ENCODE measurements at regions not wholly inside any gene's neighbourhood (a gene's known extent, or its start where the extent isn't known, plus 50 kb on each side); places are given as distances from the start of the nearest gene placed in this dataset.

DNA sequence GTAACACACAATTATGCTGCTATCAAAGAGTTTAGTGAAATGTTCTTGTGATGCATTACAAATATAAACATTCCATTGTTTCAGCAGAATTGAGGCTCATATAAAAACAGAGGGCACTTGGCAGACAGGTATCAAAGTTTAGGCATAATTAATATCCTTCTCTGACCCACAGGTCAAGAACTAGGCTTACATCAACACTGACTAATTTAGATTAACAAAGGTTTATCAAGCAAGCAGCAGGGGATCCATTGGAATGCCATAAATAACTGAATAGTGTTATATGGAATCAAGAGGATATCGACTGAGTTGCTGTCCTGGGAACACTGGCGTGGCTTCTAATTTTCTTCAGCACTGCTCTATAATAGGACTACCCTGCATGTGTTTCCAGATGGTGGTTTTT, 414.5 kb upstream of the ARRDC3 start:
- TF ChIP-seq POLR2A (IDR thresholded peaks at IDR 0.05), result no peak
- TF ChIP-seq, protein P1, sequence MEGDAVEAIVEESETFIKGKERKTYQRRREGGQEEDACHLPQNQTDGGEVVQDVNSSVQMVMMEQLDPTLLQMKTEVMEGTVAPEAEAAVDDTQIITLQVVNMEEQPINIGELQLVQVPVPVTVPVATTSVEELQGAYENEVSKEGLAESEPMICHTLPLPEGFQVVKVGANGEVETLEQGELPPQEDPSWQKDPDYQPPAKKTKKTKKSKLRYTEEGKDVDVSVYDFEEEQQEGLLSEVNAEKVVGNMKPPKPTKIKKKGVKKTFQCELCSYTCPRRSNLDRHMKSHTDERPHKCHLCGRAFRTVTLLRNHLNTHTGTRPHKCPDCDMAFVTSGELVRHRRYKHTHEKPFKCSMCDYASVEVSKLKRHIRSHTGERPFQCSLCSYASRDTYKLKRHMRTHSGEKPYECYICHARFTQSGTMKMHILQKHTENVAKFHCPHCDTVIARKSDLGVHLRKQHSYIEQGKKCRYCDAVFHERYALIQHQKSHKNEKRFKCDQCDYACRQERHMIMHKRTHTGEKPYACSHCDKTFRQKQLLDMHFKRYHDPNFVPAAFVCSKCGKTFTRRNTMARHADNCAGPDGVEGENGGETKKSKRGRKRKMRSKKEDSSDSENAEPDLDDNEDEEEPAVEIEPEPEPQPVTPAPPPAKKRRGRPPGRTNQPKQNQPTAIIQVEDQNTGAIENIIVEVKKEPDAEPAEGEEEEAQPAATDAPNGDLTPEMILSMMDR (IDR thresholded peaks at IDR 0.05 in 4 of 5, conservative IDR thresholded peaks at IDR 0.05 in 1 of 5), result no peak
- intact Hi-C loops (cut with DNase I; ENCODE audit: low total_unique reads), result no loop called here
- Histone ChIP-seq H3K36me3 (no peaks in the 10 kb centered on the region), H3K9me3 (no peaks in the 10 kb centered on the region), H3K27ac (no peak overlapping the region), H3K27me3 (no peaks in the 10 kb centered on the region), H3K4me1 (no peaks in the 10 kb centered on the region), H3K4me3 (no peak overlapping the region)
- in situ Hi-C loops (cut with MboI; ENCODE audit: low sequenced_read_pairs in 4 of 4), result no loop called here
- DNase-seq (no peak), ATAC-seq (no peak)

DNA sequence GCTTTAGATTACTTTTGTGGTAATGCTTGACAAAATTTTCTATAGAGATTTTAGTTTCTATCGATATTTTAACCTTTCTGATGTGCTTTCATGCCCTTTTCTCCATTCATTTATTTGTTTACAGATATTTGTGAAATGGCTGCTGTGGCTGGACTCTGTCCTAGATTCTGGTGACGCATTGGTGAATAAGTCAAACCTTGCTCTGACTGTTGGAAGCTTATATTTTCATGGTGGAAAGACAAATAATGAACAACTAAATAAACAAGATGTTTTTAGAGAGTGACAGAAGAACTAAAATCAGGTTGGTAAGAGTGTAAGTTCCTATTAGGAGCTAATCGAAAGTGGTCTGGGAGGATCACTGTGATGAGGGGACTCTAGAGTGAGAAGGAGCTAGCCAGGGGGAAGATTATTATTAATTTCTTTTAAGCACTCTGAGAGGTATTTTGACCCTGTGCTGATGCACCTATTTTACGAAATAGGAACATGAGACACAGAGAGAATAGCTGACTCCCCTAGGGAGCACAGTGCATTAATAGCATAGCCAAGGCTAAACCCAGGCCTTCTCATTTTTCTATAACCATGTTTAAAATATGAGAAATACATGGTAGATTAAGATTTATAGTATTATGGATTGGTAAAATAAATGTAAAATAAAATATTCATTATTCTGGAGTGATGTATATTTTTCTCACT, 411.9 kb upstream of the ARRDC3 start:
- H3K9me3 ChIP-seq, result no peaks in the 10 kb centered on the region
- H3K27me3 ChIP-seq, result no peaks in the 10 kb centered on the region
- H3K4me1 ChIP-seq, result no peaks in the 10 kb centered on the region
- intact Hi-C loops (cut with DNase I; ENCODE audit: low total_unique reads) (no loop called here), in situ Hi-C loops (cut with MboI; ENCODE audit: low sequenced_read_pairs in 4 of 4) (no loop called here)
- TF ChIP-seq, protein P1 (IDR thresholded peaks at IDR 0.05 in 4 of 5, conservative IDR thresholded peaks at IDR 0.05 in 1 of 5), result no peak
- no peak for TF ChIP-seq POLR2A (IDR thresholded peaks at IDR 0.05)
- H3K27ac ChIP-seq, result no peak overlapping the region
- ATAC-seq (no peak), DNase-seq (no peak)
- no peak overlapping the region for H3K4me3 ChIP-seq
- H3K36me3 ChIP-seq, result no peaks in the 10 kb centered on the region

DNA sequence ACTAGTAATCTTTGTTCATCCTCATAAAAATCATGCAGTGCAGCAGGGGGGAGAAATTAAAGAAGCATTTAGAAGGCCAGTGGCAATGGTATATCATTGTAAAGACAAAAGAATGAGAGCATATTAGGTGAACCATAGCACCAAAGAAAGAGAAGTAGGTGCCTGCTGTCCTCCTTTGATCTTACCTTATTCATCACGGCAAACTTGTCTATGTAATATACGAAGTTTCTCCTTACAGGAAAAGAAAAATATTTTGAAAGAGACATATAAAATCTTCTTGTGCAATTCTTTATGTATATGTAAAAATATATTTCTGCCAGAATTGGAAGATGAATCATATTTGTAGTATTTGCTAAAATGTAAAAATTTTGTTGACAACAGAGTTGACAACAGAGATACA, 411.3 kb upstream of the ARRDC3 start:
- intact Hi-C loops (cut with DNase I; ENCODE audit: low total_unique reads), result no loop called here
- no peaks in the 10 kb centered on the region for H3K9me3 ChIP-seq
- H3K4me3 ChIP-seq, result no peak overlapping the region
- in situ Hi-C loops (cut with MboI; ENCODE audit: low sequenced_read_pairs in 4 of 4), result no loop called here
- no peaks in the 10 kb centered on the region for H3K36me3 ChIP-seq
- H3K27me3 ChIP-seq, result no peaks in the 10 kb centered on the region
- ATAC-seq, result no peak
- H3K4me1 ChIP-seq, result no peaks in the 10 kb centered on the region
- no peak for TF ChIP-seq POLR2A (IDR thresholded peaks at IDR 0.05)
- TF ChIP-seq, protein P1 (IDR thresholded peaks at IDR 0.05 in 4 of 5, conservative IDR thresholded peaks at IDR 0.05 in 1 of 5), result no peak
- no peak overlapping the region for H3K27ac ChIP-seq
- no peak for DNase-seq

DNA sequence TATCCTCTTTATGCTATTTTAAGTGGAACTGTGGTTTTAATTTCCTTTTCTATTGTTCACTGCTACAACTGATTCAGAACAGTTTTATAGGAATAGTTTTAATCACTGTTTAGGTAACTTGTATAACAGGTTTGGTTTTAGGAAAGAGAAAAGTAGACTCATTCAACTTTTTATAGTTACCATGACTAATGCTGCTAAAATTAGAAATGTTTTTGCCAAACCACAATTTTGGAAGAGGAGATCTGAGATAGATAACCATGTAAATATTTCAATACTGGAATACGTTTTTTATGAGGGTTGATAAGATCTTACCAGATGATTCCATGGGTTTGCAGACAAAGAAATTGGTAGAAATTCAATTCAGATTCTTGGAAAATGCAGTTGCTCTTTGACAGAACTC, 404.6 kb upstream of the ARRDC3 start:
- intact Hi-C loops (cut with DNase I; ENCODE audit: low total_unique reads), result no loop called here
- in situ Hi-C loops (cut with MboI; ENCODE audit: low sequenced_read_pairs in 4 of 4), result no loop called here
- H3K27me3 ChIP-seq, result no peaks in the 10 kb centered on the region
- DNase-seq (no peak), ATAC-seq (no peak)
- no peaks in the 10 kb centered on the region for H3K9me3 ChIP-seq
- no peaks in the 10 kb centered on the region for H3K4me1 ChIP-seq
- H3K4me3 ChIP-seq, result no peak overlapping the region
- no peaks in the 10 kb centered on the region for H3K36me3 ChIP-seq
- no peak overlapping the region for H3K27ac ChIP-seq
- no peak for TF ChIP-seq POLR2A (IDR thresholded peaks at IDR 0.05)
- TF ChIP-seq, protein P1 (IDR thresholded peaks at IDR 0.05 in 4 of 5, conservative IDR thresholded peaks at IDR 0.05 in 1 of 5), result no peak

DNA sequence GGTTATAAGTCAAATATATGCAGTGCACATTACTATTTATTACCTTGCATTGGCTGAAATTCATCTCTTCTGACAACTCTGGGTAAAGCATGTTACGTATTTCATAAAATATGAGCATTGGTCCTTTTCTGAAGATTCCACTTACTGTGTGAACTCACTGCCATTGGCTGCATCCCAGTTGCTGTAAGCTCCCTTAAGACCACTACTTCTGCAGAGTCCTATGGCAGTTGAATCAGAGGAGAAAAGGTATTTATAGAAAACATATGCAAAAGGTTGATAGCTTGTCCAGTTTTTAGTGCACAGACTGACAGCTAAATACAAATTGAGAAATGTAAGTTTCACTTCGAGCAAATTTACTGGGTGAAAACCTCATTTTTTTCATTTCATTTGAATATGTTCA, 394.6 kb upstream of the ARRDC3 start:
- ATAC-seq (no peak), DNase-seq (no peak)
- no peaks in the 10 kb centered on the region for H3K9me3 ChIP-seq
- H3K4me3 ChIP-seq, result no peak overlapping the region
- in situ Hi-C loops (cut with MboI; ENCODE audit: low sequenced_read_pairs in 4 of 4) (no loop called here), intact Hi-C loops (cut with DNase I; ENCODE audit: low total_unique reads) (no loop called here)
- no peaks in the 10 kb centered on the region for H3K4me1 ChIP-seq
- no peaks in the 10 kb centered on the region for H3K36me3 ChIP-seq
- no peaks in the 10 kb centered on the region for H3K27me3 ChIP-seq
- TF ChIP-seq, protein P1 (IDR thresholded peaks at IDR 0.05 in 4 of 5, conservative IDR thresholded peaks at IDR 0.05 in 1 of 5), result no peak
- no peak overlapping the region for H3K27ac ChIP-seq
